VCaP (cell line): ENCODE measurements at regions not wholly inside any gene's neighbourhood (a gene's known extent, or its start where the extent isn't known, plus 50 kb on each side); places are given as distances from the start of the nearest gene placed in this dataset.

Experiments
- H3K27ac ChIP-seq: fragments of 450-650 bp; 2 replicates; pipeline ENCODE4 v1.5.1; 2017
- CTCF ChIP-seq: fragments of 450-650 bp; conservative IDR thresholded peaks from 2 replicates; pipeline ENCODE4 v1.5.1; 2017; ENCODE audit warnings: mild to moderate bottlenecking, moderate library complexity

GRCh38 chr3:99549957-99550603, 88.3 kb upstream of the COL8A1 start:
- no peak overlapping the region for H3K27ac ChIP-seq
- TF ChIP-seq CTCF: no peak

GRCh38 chr3:99549220-99549619, 89.2 kb upstream of the COL8A1 start:
- no peak for TF ChIP-seq CTCF
- no peak overlapping the region for H3K27ac ChIP-seq

- no peak overlapping the region for H3K27ac ChIP-seq
- no peak for TF ChIP-seq CTCF
Observed at GRCh38 chr3:99548674-99549073, 89.7 kb upstream of the COL8A1 start.

GRCh38 chr3:99545941-99546580, 92.3 kb upstream of the COL8A1 start:
- peak overlapping the region; percentile 35; the same call in 1 of the 2 replicates for H3K27ac ChIP-seq
- TF ChIP-seq CTCF: no peak

GRCh38 chr3:99544786-99545281, 93.6 kb upstream of the COL8A1 start:
- TF ChIP-seq CTCF: no peak

GRCh38 chr3:99543796-99544195, 94.6 kb upstream of the COL8A1 start:
- H3K27ac ChIP-seq: no peak overlapping the region
- no peak for TF ChIP-seq CTCF

More at GRCh38 chr3:99544786-99545281, 93.6 kb upstream of the COL8A1 start:
- peak overlapping the region; percentile 35 for H3K27ac ChIP-seq

GRCh38 chr3:99542767-99543518, 95.5 kb upstream of the COL8A1 start:
- H3K27ac ChIP-seq: no peak overlapping the region
- TF ChIP-seq CTCF: no peak
